Tibial nerve (tissue), 4 donors: ENCODE measurements at regions not wholly inside any gene's neighbourhood (a gene's known extent, or its start where the extent isn't known, plus 50 kb on each side); places are given as distances from the start of the nearest gene placed in this dataset.

Experiments
- DNase-seq, 2 donors: peaks; one replicate each; pipeline ENCODE4 v3.0.0-alpha.2; 2019; ENCODE audit warnings: low spot score in 2 of 2
- H3K27ac ChIP-seq, 4 donors: fragments of 200-600 bp; sonication (generic) in 3 of 4; one replicate each; pipeline ENCODE4 v1.5.1; 2017 to 2019; ENCODE audit warnings: mild to moderate bottlenecking in 1 of 4
- H3K27me3 ChIP-seq, 2 donors: fragments of 200-600 bp; sonication (generic) in 1 of 2; one replicate each; pipeline versions ENCODE4 v1.5.1 to v1.6.0; 2017 to 2019
- H3K36me3 ChIP-seq, 3 donors: fragments of 200-600 bp; sonication (generic); one replicate each; pipeline ENCODE4 v1.5.1; 2018 to 2019
- H3K4me1 ChIP-seq, 4 donors: fragments of 200-600 bp; sonication (generic) in 3 of 4; one replicate each; pipeline ENCODE4 v1.5.1; 2017 to 2019
- H3K4me3 ChIP-seq, 4 donors: fragments of 200-600 bp; sonication (generic) in 3 of 4; one replicate each; pipeline ENCODE4 v1.5.1; 2017 to 2019; ENCODE audit warnings: mild to moderate bottlenecking in 1 of 4, moderate library complexity in 1 of 4
- H3K9me3 ChIP-seq, 4 donors: fragments of 200-600 bp; sonication (generic) in 3 of 4; one replicate each; pipeline ENCODE4 v1.5.1; 2017 to 2019
- CTCF ChIP-seq, 5 experiments: fragments of 200-600 bp in 3 of 5; fragments of 450-650 bp in 2 of 5; sonication (generic) in 3 of 5; IDR thresholded peaks; one replicate each; pipeline ENCODE4 v1.5.1; 2016 to 2019; ENCODE audit warnings: antibody characterized with exemption in 5 of 5, mild to moderate bottlenecking in 3 of 5, moderate library complexity in 2 of 5
- EP300 ChIP-seq, 2 donors: sonication (generic); formaldehyde crosslinking; IDR thresholded peaks; one replicate each; pipeline ENCODE4 v1.6.1; 2017; ENCODE audit warnings: antibody characterized with exemption in 2 of 2, mild to moderate bottlenecking in 1 of 2
- POLR2A ChIP-seq, 2 donors: fragments of 450-650 bp; IDR thresholded peaks; one replicate each; pipeline ENCODE4 v1.6.1; 2017; ENCODE audit warnings: antibody characterized with exemption in 2 of 2, mild to moderate bottlenecking in 2 of 2, moderate library complexity in 2 of 2
- WGBS, 2 donors: methylation state at CpG; one replicate each; pipeline ENCODE4 v1.1.5; 2018; 5-methylcytosine and 5-hydroxymethylcytosine counted together

DNA sequence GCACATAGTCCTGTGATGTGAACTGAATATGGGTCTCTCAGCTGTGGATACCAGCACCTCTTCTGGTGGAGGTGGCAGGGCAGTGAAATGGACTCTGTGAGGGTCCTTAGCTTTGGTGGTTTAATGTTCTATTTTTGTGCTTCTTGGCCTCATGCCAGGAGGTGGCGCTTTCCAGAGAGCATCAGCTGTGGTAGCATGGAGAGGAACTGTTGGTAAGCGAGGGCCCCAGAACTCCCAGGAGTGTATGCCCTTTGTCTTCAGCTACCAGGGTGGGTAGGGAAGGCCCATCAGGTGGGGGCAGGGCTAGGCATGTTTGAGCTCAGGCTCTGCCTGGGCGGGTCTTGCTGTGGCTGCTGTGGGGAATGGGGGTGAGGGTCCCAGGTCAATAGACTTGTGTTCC lies 241.7 kb downstream of the AEBP2 start:
- Histone ChIP-seq H3K27ac (no peak overlapping the region), H3K27me3 (no peaks in the 10 kb centered on the region), H3K36me3 (no peaks in the 10 kb centered on the region), H3K4me3 (no peak overlapping the region), H3K9me3 (peaks cover 0 to 6% (median 0%) of the 10 kb centered on the region in 4 donors), H3K4me1 (no peaks in the 10 kb centered on the region)
- DNase-seq, result no peak
- TF ChIP-seq POLR2A (IDR thresholded peaks at IDR 0.05) (no peak), EP300 (IDR thresholded peaks at IDR 0.05) (no peak), CTCF (IDR thresholded peaks at IDR 0.05) (no peak)
- WGBS, 2 donors, result 63 to 76% methylated on average over 3 of the region's 3 CpGs

- no peaks in the 10 kb centered on the region for H3K27me3 ChIP-seq
- H3K27ac ChIP-seq, result no peak overlapping the region
- H3K4me1 ChIP-seq, result no peaks in the 10 kb centered on the region
- 80 to 89% methylated on average over 7 of the region's 7 CpGs for WGBS, 2 donors
- H3K4me3 ChIP-seq, result no peak overlapping the region
- DNase-seq, result no peak
- no peaks in the 10 kb centered on the region for H3K36me3 ChIP-seq
- H3K9me3 ChIP-seq, result peaks cover 0 to 6% (median 0%) of the 10 kb centered on the region in 4 donors
- TF ChIP-seq POLR2A (IDR thresholded peaks at IDR 0.05) (no peak), EP300 (IDR thresholded peaks at IDR 0.05) (no peak), CTCF (IDR thresholded peaks at IDR 0.05) (no peak)
Measured at GRCh38 chr12:19683178-19683927, 244.1 kb downstream of the AEBP2 start.

DNA sequence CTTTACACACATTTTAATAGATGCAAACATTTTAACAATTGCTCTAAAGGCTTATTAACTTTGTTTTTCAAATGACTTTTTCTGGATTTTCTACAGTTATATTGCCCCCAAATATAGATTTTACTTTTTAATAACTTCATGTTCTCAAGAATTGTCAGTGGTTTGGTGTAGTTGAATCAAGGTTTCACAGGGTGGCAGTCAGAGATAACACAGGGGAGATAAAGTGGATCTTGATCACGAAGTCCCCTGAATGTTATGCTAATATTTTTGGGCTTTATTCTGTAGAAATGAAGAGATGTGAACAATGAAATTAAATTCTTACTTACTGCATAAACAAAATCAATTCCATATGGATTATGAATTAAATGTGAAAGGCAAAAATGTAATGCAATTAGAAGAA lies 248.1 kb downstream of the AEBP2 start:
- H3K4me3 ChIP-seq, result no peak overlapping the region
- no peaks in the 10 kb centered on the region for H3K4me1 ChIP-seq
- WGBS, 2 donors, result 64 to 79% methylated on average over 1 of the region's 1 CpG
- no peak overlapping the region for H3K27ac ChIP-seq
- H3K27me3 ChIP-seq, result no peaks in the 10 kb centered on the region
- TF ChIP-seq EP300 (IDR thresholded peaks at IDR 0.05) (no peak), CTCF (IDR thresholded peaks at IDR 0.05) (no peak), POLR2A (IDR thresholded peaks at IDR 0.05) (no peak)
- DNase-seq, result no peak
- no peaks in the 10 kb centered on the region for H3K9me3 ChIP-seq
- H3K36me3 ChIP-seq, result no peaks in the 10 kb centered on the region

GRCh38 chr12:19688532-19688931 lies 249.2 kb downstream of the AEBP2 start:
- H3K36me3 ChIP-seq, result no peaks in the 10 kb centered on the region
- 82 to 83% methylated on average over 1 of the region's 1 CpG for WGBS, 2 donors
- TF ChIP-seq EP300 (IDR thresholded peaks at IDR 0.05), result no peak
- TF ChIP-seq CTCF (IDR thresholded peaks at IDR 0.05), result no peak
- TF ChIP-seq POLR2A (IDR thresholded peaks at IDR 0.05), result no peak
- no peaks in the 10 kb centered on the region for H3K9me3 ChIP-seq
- H3K4me1 ChIP-seq, result no peaks in the 10 kb centered on the region
- H3K27me3 ChIP-seq, result no peaks in the 10 kb centered on the region
- H3K4me3 ChIP-seq, result no peak overlapping the region
- no peak for DNase-seq
- no peak overlapping the region for H3K27ac ChIP-seq

- H3K4me3 ChIP-seq, result no peak overlapping the region
- no peaks in the 10 kb centered on the region for H3K4me1 ChIP-seq
- WGBS, 2 donors, result 89 to 95% methylated on average over 17 of the region's 17 CpGs
- no peak overlapping the region for H3K27ac ChIP-seq
- TF ChIP-seq POLR2A (IDR thresholded peaks at IDR 0.05) (no peak), EP300 (IDR thresholded peaks at IDR 0.05) (no peak), CTCF (IDR thresholded peaks at IDR 0.05) (no peak)
- H3K36me3 ChIP-seq, result no peaks in the 10 kb centered on the region
- DNase-seq, result no peak
- H3K27me3 ChIP-seq, result no peaks in the 10 kb centered on the region
- no peaks in the 10 kb centered on the region for H3K9me3 ChIP-seq
Measured at GRCh38 chr12:19689226-19689625, 249.9 kb downstream of the AEBP2 start.
